ENCODE measurements at regions not wholly inside any gene's neighbourhood (a gene's known extent, or its start where the extent isn't known, plus 50 kb on each side); places are given as distances from the start of the nearest gene placed in this dataset.
"Not testable (repeated sequence)": the region's sequence is repeated elsewhere in the genome, so short reads cannot be mapped to it uniquely, and the experiment has no call there.

- 3 to 100% (median 63%) methylated on average over 1 to 21 of the region's 28 CpGs; no CpG with 5 or more reads in 4 of the 10 experiments for WGBS, 10 experiments
- Histone ChIP-seq H3K4me1 (replicated peaks in 1 of 2) (peaks cover 9 to 12% of the 10 kb centered on the region in 2 donors), H3K27ac (peak overlapping the region; percentile 53 to 82), H3K4me3 (peak overlapping the region in 1 of 5 donors; percentile 11)
- peak; percentile 84 to 93 (median 88) for ATAC-seq (replicated peaks in 6 of 8)
- in situ Hi-C loops (cut with MboI; ENCODE audit: low pct_unique_long_range_greater_than_20kb in 2 of 9, low sequenced_read_pairs in 9 of 9, unreplicated experiment in 9 of 9) = no loop called here
Measured at GRCh38 chrX:41009850-41010846, 75.1 kb upstream of the USP9X start.

- WGBS, 10 experiments = 24 to 100% (median 72%) methylated on average over 1 to 5 of the region's 5 CpGs; no CpG with 5 or more reads in 5 of the 10 experiments
- ATAC-seq (replicated peaks in 6 of 8) = no peak
- Histone ChIP-seq H3K27ac (no peak overlapping the region), H3K4me3 (no peak overlapping the region), H3K4me1 (replicated peaks in 1 of 2) (peaks cover 9 to 11% of the 10 kb centered on the region in 2 donors)
- in situ Hi-C loops (cut with MboI; ENCODE audit: low pct_unique_long_range_greater_than_20kb in 2 of 9, low sequenced_read_pairs in 9 of 9, unreplicated experiment in 9 of 9) = no loop called here
Measured at GRCh38 chrX:41014776-41015360, 70.4 kb upstream of the USP9X start.

- ATAC-seq (replicated peaks in 6 of 8); H3K4me1 ChIP-seq (replicated peaks in 1 of 2); H3K27ac ChIP-seq; H3K4me3 ChIP-seq; in situ Hi-C loops (cut with MboI; ENCODE audit: low pct_unique_long_range_greater_than_20kb in 2 of 9, low sequenced_read_pairs in 9 of 9, unreplicated experiment in 9 of 9): not testable (repeated sequence)
- WGBS, 10 experiments = no CpG with 5 or more reads among the region's 6 CpGs
Measured at GRCh38 chrX:41017785-41018184, 67.5 kb upstream of the USP9X start.

DNA sequence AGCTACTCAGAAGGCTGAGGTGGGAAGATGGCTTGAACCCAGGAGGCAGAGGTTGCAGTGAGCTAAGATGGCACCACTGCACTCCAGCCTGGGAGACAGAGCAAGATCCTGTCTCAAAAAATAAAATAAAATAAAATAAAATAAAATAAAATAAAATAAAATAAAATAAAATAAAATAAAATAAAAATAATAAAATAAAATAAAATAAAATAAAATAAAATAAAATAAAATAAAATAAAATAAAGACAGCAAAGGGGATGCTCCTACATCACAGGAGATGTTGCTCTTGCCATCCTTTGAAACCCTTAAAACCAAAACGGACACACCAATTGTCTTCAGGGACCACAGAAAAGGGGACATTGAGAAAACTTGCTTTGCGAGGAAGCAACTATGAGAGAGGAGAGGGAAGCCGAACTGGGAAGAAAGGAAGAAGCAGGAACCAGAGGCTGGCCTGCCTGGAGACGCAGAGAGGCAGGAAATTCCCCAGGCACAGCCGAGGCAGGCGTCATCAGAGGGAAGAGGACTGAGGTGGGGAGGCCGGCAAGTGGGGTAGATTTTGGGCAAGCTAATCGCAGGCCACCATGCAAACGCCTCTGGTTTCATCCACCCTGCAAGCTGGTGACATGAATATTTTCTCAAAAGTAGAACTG is 66.7 kb upstream of the USP9X start:
- H3K4me3 ChIP-seq; ATAC-seq (replicated peaks in 6 of 8); H3K27ac ChIP-seq; H3K4me1 ChIP-seq (replicated peaks in 1 of 2); in situ Hi-C loops (cut with MboI; ENCODE audit: low pct_unique_long_range_greater_than_20kb in 2 of 9, low sequenced_read_pairs in 9 of 9, unreplicated experiment in 9 of 9): not testable (repeated sequence)
- 43 to 82% (median 74%) methylated on average over 1 to 6 of the region's 9 CpGs; no CpG with 5 or more reads in 4 of the 10 experiments for WGBS, 10 experiments

DNA sequence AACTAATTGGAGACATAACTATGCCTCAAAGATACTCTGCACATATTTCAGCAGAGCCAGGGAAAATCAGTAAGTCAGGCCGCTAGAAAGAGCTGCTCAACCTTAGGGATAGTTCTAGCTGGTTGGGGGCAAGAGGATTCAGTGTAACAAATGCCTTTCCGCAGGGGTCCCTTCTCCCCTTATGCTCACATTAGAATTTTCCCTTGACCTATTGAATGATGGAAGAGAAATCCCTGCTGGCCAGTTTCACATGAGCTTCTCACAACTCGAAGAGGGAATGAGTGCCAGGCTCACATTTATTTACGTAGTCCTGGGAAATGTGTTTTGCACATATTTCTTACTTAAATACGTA is 66.2 kb upstream of the USP9X start:
- no peaks in the 10 kb centered on the region for H3K4me1 ChIP-seq (replicated peaks in 1 of 2)
- ATAC-seq (replicated peaks in 6 of 8) = no peak
- 13 to 88% (median 67%) methylated on average over 1 to 5 of the region's 5 CpGs; no CpG with 5 or more reads in 5 of the 10 experiments for WGBS, 10 experiments
- no peak overlapping the region for H3K27ac ChIP-seq
- in situ Hi-C loops (cut with MboI; ENCODE audit: low pct_unique_long_range_greater_than_20kb in 2 of 9, low sequenced_read_pairs in 9 of 9, unreplicated experiment in 9 of 9) = no loop called here
- no peak overlapping the region for H3K4me3 ChIP-seq

- WGBS, 10 experiments = 67 to 100% (median 70%) methylated on average over 1 of the region's 1 CpG; no CpG with 5 or more reads in 6 of the 10 experiments
- in situ Hi-C loops (cut with MboI; ENCODE audit: low pct_unique_long_range_greater_than_20kb in 2 of 9, low sequenced_read_pairs in 9 of 9, unreplicated experiment in 9 of 9) = no loop called here
- H3K4me1 ChIP-seq (replicated peaks in 1 of 2) = peaks cover 6 to 12% of the 10 kb centered on the region in 2 donors
- no peak overlapping the region for H3K27ac ChIP-seq
- peak in 1 of 8 experiments; percentile 44 for ATAC-seq (replicated peaks in 6 of 8)
- no peak overlapping the region for H3K4me3 ChIP-seq
Measured at GRCh38 chrX:41022566-41022965, 62.7 kb upstream of the USP9X start.

- in situ Hi-C loops (cut with MboI; ENCODE audit: low pct_unique_long_range_greater_than_20kb in 2 of 9, low sequenced_read_pairs in 9 of 9, unreplicated experiment in 9 of 9) = no loop called here
- WGBS, 10 experiments = 80 to 100% (median 86%) methylated on average over 1 to 2 of the region's 3 CpGs; no CpG with 5 or more reads in 5 of the 10 experiments
- H3K4me1 ChIP-seq (replicated peaks in 1 of 2) = peaks cover 9 to 13% of the 10 kb centered on the region in 2 donors
- H3K27ac ChIP-seq = no peak overlapping the region
- no peak for ATAC-seq (replicated peaks in 6 of 8)
- H3K4me3 ChIP-seq = no peak overlapping the region
Measured at GRCh38 chrX:41023098-41023497, 62.1 kb upstream of the USP9X start.

DNA sequence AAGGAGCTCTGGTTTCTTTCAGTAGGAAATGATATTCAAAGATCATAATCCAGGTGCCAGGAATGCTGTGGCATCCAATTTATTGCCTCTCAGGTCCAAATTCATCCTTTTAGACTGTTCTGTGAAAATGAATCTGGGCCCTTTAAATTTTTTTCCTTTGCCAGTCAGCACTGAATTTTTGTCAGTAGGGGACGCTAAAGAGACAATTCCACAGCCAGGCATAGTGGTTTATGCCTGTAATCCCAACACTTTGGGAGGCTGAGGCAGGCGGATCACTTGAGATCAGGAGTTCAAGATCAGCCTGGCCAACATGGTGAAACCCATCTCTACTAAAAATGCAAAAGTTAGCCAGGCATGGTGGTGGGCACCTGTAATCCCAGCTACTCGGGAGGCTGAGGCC is 60.9 kb upstream of the USP9X start:
- H3K27ac ChIP-seq; ATAC-seq (replicated peaks in 6 of 8); H3K4me3 ChIP-seq; in situ Hi-C loops (cut with MboI; ENCODE audit: low pct_unique_long_range_greater_than_20kb in 2 of 9, low sequenced_read_pairs in 9 of 9, unreplicated experiment in 9 of 9): not testable (repeated sequence)
- 0 to 100% (median 72%) methylated on average over 1 to 3 of the region's 3 CpGs; no CpG with 5 or more reads in 7 of the 10 experiments for WGBS, 10 experiments
- H3K4me1 ChIP-seq (replicated peaks in 1 of 2) = peaks cover 9 to 13% of the 10 kb centered on the region in 2 donors

DNA sequence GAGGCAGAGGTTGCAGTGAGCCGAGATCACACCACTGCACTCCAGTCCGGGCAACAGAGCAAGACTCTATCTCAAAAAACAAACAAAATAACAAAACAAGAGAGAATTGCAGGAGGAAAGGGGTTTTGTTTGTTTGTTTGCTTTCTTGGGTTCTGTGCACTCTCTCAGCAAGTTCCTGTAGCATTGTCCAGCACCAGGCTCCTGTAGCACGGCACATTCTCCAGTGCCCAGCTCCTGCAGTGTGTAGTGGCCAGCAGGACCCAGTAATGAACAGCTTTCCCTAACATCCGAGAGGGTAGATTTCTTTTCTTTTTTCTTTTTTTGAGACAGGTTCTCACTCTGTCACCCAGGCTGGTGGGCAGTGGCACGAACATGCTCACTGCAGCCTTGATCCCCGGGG is 60.5 kb upstream of the USP9X start:
- ATAC-seq (replicated peaks in 6 of 8) = no peak
- 72 to 100% (median 83%) methylated on average over 1 to 6 of the region's 6 CpGs; no CpG with 5 or more reads in 7 of the 10 experiments for WGBS, 10 experiments
- in situ Hi-C loops (cut with MboI; ENCODE audit: low pct_unique_long_range_greater_than_20kb in 2 of 9, low sequenced_read_pairs in 9 of 9, unreplicated experiment in 9 of 9) = no loop called here
- H3K4me3 ChIP-seq = no peak overlapping the region
- H3K27ac ChIP-seq = no peak overlapping the region
- peaks cover 9 to 13% of the 10 kb centered on the region in 2 donors for H3K4me1 ChIP-seq (replicated peaks in 1 of 2)

DNA sequence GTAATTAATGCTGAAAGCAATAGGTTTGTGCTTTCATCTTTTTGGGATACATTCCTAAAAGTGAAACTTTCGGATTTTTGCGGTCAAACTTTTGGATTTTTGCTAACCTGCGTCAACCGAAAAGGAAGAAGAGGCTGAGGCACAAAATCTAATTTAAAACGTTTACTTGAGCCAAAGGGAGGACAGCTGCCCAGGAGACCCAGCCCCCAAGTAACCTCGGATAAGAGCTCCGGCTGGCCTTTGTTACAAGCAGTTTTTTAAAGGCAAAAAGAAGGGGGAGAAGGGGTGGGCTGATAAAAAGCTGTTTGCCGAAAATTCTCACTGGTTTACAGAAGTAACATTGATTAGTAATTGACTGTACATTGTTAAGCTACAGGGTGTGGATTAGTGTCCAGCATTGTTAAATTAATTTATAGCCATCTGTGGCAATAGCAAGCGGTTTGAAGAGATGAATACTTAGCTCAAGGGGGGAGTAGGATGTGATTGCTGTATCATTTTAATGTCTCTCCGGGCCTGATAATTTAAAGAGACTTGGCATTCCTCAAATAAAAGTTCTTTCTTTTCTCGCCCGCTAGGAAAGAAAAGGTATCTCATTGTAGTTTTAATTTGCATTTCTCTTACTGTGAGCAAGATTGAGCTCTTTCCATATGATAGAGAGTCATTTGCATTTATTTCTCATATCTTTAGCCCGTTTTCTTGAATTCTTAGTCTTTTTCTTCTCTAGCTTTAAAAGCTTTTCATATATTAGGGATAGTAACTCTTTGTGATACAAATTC is 59.1 kb upstream of the USP9X start:
- in situ Hi-C loops (cut with MboI; ENCODE audit: low pct_unique_long_range_greater_than_20kb in 2 of 9, low sequenced_read_pairs in 9 of 9, unreplicated experiment in 9 of 9) = no loop called here
- Histone ChIP-seq H3K4me3 (peak overlapping the region in 1 of 5 donors; percentile 0), H3K4me1 (replicated peaks in 1 of 2) (peaks cover 9 to 13% of the 10 kb centered on the region in 2 donors), H3K27ac (peak overlapping the region; percentile 39)
- peak in 2 of 8 experiments; percentile 24 to 56 for ATAC-seq (replicated peaks in 6 of 8)
- 0 to 83% (median 16%) methylated on average over 1 to 10 of the region's 13 CpGs; no CpG with 5 or more reads in 1 of the 10 experiments for WGBS, 10 experiments

DNA sequence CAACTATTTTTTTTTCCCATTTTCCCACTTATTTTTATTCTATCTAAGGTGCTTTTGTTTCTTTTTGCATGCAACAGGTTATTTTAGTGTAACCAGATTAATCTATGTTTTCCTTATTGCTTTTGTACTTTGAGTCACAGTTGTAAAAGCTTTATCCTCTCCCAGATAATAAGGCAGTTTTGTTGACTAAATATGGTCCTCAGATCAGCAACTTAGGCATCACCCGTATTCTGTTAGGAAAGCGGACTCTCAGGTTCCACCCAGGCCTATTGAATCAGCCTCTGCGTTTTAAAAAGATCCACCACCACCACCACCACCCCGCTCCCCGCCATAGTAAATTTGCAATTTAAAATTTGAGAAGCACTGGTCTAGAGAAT is 58.6 kb upstream of the USP9X start:
- in situ Hi-C loops (cut with MboI; ENCODE audit: low pct_unique_long_range_greater_than_20kb in 2 of 9, low sequenced_read_pairs in 9 of 9, unreplicated experiment in 9 of 9) = no loop called here
- H3K27ac ChIP-seq = no peak overlapping the region
- WGBS, 10 experiments = 0 to 26% (median 14%) methylated on average over 2 to 3 of the region's 5 CpGs; no CpG with 5 or more reads in 5 of the 10 experiments

GRCh38 chrX:41029332-41029731 is 55.9 kb upstream of the USP9X start:
- no peak overlapping the region for H3K4me3 ChIP-seq
- H3K4me1 ChIP-seq (replicated peaks in 1 of 2) = peaks cover 9 to 13% of the 10 kb centered on the region in 2 donors
- H3K27ac ChIP-seq = no peak overlapping the region
- 31 to 89% (median 49%) methylated on average over 1 to 4 of the region's 7 CpGs; no CpG with 5 or more reads in 6 of the 10 experiments for WGBS, 10 experiments
- in situ Hi-C loops (cut with MboI; ENCODE audit: low pct_unique_long_range_greater_than_20kb in 2 of 9, low sequenced_read_pairs in 9 of 9, unreplicated experiment in 9 of 9) = no loop called here
- no peak for ATAC-seq (replicated peaks in 6 of 8)

More for the DNA sequence above, 58.6 kb upstream of the USP9X start:
- Histone ChIP-seq H3K4me1 (replicated peaks in 1 of 2) (peaks cover 9 to 13% of the 10 kb centered on the region in 2 donors), H3K4me3 (no peak overlapping the region)
- peak in 6 of 8 experiments; percentile 42 to 78 (median 52) for ATAC-seq (replicated peaks in 6 of 8)

All from motor neuron (in vitro differentiated cells).